Breast epithelium (tissue), 4 donors: ENCODE measurements at regions not wholly inside any gene's neighbourhood (a gene's known extent, or its start where the extent isn't known, plus 50 kb on each side); places are given as distances from the start of the nearest gene placed in this dataset.

Experiments
- DNase-seq, 2 donors: peaks; one replicate each; pipeline ENCODE4 v3.0.0-alpha.2; 2019; ENCODE audit warnings: low spot score in 2 of 2
- H3K27ac ChIP-seq, 2 donors: fragments of 200-600 bp; sonication (generic) in 1 of 2; one replicate each; pipeline ENCODE4 v1.5.1; 2016 to 2019; ENCODE audit warnings: mild to moderate bottlenecking in 1 of 2
- H3K27me3 ChIP-seq, 2 donors: fragments of 200-600 bp; sonication (generic) in 1 of 2; one replicate each; pipeline versions ENCODE4 v1.5.1 to v1.6.0; 2017 to 2019; ENCODE audit warnings: control low read depth in 1 of 2, mild to moderate bottlenecking in 1 of 2
- H3K36me3 ChIP-seq: fragments of 200-600 bp; one replicate; pipeline ENCODE4 v1.5.1; 2019
- H3K4me1 ChIP-seq, 2 donors: fragments of 200-600 bp; sonication (generic); one replicate each; pipeline ENCODE4 v1.5.1; 2016 to 2019; ENCODE audit warnings: control low read depth in 1 of 2
- H3K4me3 ChIP-seq, 3 donors: fragments of 200-600 bp; sonication (generic); 1 replicate in 2 of 3; 2 replicates in 1 of 3; pipeline ENCODE4 v1.5.1; 2016 to 2019; ENCODE audit warnings: mild to moderate bottlenecking in 3 of 3, moderate library complexity in 2 of 3
- H3K9me3 ChIP-seq, 2 donors: fragments of 200-600 bp; sonication (generic) in 1 of 2; one replicate each; pipeline ENCODE4 v1.5.1; 2016 to 2019; ENCODE audit warnings: control low read depth in 1 of 2
- POLR2A ChIP-seq: fragments of 450-650 bp; IDR thresholded peaks from one replicate; pipeline ENCODE4 v1.6.1; 2016; ENCODE audit warnings: antibody characterized with exemption, mild to moderate bottlenecking, moderate library complexity
- POLR2AphosphoS5 ChIP-seq, 3 donors: sonication (generic); formaldehyde crosslinking; IDR thresholded peaks; one replicate each; pipeline ENCODE4 v1.6.1; 2017; ENCODE audit warnings: antibody characterized with exemption in 3 of 3
- intact Hi-C: fragments of 100-400 bp; cut with DNase I; formaldehyde crosslinking; loops from one replicate; pipeline ENCODE4 v1.15.1; 2023; ENCODE audit warnings: low total_unique reads
- TF ChIP-seq, protein P1 (sequence below), 3 donors: fragments of 450-650 bp; IDR thresholded peaks; one replicate each; pipeline ENCODE4 v1.5.1; 2016 to 2017; ENCODE audit warnings: antibody characterized with exemption in 3 of 3, mild to moderate bottlenecking in 3 of 3, moderate library complexity in 3 of 3

DNA sequence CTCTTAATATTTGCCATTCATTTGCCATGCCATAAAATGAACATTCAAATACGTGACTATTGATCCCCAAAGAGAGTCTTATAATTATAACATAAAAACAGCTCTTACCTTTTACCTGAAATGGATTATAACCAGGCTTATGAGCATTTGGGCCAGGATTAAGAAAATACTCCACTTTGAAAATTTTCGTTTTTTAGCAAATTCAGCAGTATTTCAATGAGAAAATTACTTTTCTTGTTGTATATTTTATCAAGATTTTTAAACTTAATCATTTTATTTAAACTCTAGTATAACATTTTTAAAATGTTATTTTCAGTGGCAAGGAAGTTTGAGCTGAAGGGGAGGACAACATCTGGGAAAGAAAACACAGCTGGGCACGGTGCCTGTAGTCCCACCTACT lies 59.0 kb upstream of the RAPGEF2 start:
- Histone ChIP-seq H3K4me1 (no peaks in the 10 kb centered on the region), H3K4me3 (no peak overlapping the region), H3K36me3 (no peaks in the 10 kb centered on the region), H3K9me3 (no peaks in the 10 kb centered on the region), H3K27ac (no peak overlapping the region), H3K27me3 (no peaks in the 10 kb centered on the region)
- intact Hi-C loops: no loop called here
- no peak for DNase-seq
- no peak for TF ChIP-seq POLR2A
- TF ChIP-seq, protein P1, sequence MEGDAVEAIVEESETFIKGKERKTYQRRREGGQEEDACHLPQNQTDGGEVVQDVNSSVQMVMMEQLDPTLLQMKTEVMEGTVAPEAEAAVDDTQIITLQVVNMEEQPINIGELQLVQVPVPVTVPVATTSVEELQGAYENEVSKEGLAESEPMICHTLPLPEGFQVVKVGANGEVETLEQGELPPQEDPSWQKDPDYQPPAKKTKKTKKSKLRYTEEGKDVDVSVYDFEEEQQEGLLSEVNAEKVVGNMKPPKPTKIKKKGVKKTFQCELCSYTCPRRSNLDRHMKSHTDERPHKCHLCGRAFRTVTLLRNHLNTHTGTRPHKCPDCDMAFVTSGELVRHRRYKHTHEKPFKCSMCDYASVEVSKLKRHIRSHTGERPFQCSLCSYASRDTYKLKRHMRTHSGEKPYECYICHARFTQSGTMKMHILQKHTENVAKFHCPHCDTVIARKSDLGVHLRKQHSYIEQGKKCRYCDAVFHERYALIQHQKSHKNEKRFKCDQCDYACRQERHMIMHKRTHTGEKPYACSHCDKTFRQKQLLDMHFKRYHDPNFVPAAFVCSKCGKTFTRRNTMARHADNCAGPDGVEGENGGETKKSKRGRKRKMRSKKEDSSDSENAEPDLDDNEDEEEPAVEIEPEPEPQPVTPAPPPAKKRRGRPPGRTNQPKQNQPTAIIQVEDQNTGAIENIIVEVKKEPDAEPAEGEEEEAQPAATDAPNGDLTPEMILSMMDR (IDR thresholded peaks at IDR 0.05): no peak
- TF ChIP-seq POLR2AphosphoS5 (IDR thresholded peaks at IDR 0.05): no peak

DNA sequence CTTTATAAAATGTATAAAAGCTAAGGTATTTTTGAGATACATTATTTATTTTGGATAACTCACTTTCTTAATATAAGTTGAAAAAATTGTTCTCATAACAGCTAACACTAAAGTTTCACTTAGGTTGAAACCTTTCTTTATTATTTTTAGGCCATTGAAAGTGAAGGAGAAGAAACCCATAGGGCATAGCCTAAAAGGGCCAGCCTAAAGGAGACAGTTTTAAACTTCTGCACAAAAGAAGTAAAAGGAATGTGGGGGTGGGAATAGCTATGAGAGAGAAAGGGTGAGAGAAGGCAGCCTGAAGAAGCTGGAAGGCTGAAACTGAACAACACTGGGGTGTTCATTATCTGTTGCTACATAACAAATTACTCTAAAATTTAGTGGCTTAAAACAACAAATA lies 57.6 kb upstream of the RAPGEF2 start:
- H3K27ac ChIP-seq: no peak overlapping the region
- H3K9me3 ChIP-seq: no peaks in the 10 kb centered on the region
- H3K4me3 ChIP-seq: no peak overlapping the region
- H3K27me3 ChIP-seq: no peaks in the 10 kb centered on the region
- DNase-seq: no peak
- no peaks in the 10 kb centered on the region for H3K4me1 ChIP-seq
- TF ChIP-seq POLR2A (no peak), POLR2AphosphoS5 (IDR thresholded peaks at IDR 0.05) (no peak)
- TF ChIP-seq, protein P1 (IDR thresholded peaks at IDR 0.05): no peak
- intact Hi-C loops: no loop called here
- no peaks in the 10 kb centered on the region for H3K36me3 ChIP-seq

DNA sequence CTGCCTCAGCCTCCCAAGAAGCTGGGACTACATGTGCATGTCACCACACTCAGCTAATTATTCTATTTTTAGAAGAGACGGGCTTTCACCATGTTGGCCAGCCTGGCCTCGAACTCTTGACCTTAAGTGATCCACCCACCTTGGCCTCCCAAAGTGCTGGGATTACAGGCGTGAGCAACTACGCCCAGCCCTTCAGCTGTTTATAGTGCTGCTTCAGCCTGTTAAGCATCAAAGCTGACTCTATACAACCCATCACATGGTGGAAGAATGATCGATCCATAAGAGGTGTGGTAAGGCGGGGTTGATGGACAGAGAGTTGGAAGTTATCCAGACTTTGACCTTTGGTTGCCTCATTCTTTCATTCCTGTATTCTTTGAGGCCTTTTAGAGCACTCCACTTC lies 56.2 kb upstream of the RAPGEF2 start:
- no peak overlapping the region for H3K27ac ChIP-seq
- intact Hi-C loops: no loop called here
- DNase-seq: no peak
- TF ChIP-seq POLR2AphosphoS5 (IDR thresholded peaks at IDR 0.05) (no peak), POLR2A (no peak)
- TF ChIP-seq, protein P1 (IDR thresholded peaks at IDR 0.05): no peak
- H3K9me3 ChIP-seq: no peaks in the 10 kb centered on the region
- no peaks in the 10 kb centered on the region for H3K36me3 ChIP-seq
- no peaks in the 10 kb centered on the region for H3K4me1 ChIP-seq
- H3K27me3 ChIP-seq: no peaks in the 10 kb centered on the region
- H3K4me3 ChIP-seq: no peak overlapping the region

DNA sequence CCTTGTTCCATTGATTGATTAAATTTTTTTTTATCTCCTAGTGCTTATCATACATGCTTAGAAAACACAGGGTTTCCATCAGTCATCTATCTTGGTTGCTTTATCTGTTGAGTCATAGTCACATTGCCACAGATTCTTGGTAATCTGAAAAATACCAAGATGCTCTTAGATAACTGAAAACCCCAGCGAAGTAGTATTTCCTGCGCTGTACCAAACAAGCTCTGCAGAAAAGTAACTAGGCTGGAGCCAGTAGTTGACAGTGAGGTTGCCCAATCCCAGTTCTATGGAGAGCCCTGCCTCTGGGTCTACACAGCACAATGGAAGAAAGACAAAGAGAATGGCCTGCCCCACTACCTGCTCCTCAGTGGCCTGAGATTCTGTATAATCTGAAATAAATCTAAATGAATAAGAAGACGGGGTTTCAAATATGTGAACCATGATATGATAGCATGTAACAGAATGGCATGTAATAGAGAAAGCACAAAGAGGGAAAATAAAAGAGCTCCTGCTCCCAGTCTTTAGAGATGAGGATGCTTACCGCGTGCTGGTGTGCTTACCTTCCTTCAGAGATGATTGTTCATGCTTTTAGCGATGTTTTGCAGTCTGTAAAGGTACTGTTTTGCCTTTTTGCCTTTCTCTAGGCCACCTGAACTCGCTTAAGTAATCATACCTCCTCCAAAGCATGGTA lies 55.3 kb upstream of the RAPGEF2 start:
- no peak for DNase-seq
- intact Hi-C loops: no loop called here
- H3K27me3 ChIP-seq: no peaks in the 10 kb centered on the region
- H3K27ac ChIP-seq: peak overlapping the region; percentile 46 to 65
- peak overlapping the region in 2 of 3 donors; percentile 35 to 58 for H3K4me3 ChIP-seq
- TF ChIP-seq POLR2AphosphoS5 (IDR thresholded peaks at IDR 0.05): no peak
- no peak for TF ChIP-seq POLR2A
- TF ChIP-seq, protein P1 (IDR thresholded peaks at IDR 0.05): no peak
- H3K36me3 ChIP-seq: no peaks in the 10 kb centered on the region
- H3K4me1 ChIP-seq: no peaks in the 10 kb centered on the region
- no peaks in the 10 kb centered on the region for H3K9me3 ChIP-seq

DNA sequence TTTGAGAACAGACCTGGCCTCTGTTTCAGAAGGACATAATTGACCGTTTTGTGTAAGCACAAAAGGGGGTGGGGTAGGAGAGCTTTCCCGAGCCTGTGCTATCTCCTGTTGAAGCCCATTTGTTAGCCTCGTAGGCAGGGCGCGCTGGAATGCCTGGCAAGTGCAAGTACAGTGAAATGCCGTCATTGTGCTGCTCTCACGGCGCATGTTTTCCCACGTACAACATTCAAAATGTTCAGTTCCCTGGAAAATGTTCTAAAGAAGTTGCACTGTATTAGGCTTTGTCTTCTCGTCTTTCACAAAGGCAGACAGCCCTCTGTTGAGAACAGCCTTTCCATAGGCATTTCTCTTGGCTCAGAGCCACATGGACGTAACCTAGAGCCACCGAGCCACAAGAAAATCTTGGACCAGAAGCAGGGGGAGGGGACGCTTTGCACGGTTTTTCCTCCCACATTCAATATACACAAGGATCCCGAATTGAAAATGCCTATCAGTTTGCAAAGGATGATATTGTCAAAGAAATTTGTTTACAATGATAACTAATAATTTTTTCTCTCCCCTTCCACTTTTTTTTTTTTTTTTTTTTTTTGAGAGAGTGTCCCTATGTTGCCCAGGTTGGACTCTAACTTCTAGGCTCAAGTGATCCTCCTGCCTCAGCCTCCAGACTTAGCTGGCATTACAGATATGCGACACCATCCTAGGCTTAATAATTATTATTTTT lies 54.6 kb upstream of the RAPGEF2 start:
- no peaks in the 10 kb centered on the region for H3K9me3 ChIP-seq
- TF ChIP-seq POLR2A: no peak
- TF ChIP-seq, protein P1 (IDR thresholded peaks at IDR 0.05): no peak
- no peak for TF ChIP-seq POLR2AphosphoS5 (IDR thresholded peaks at IDR 0.05)
- H3K36me3 ChIP-seq: no peaks in the 10 kb centered on the region
- intact Hi-C loops: no loop called here
- peak overlapping the region in 2 of 3 donors; percentile 35 to 58 for H3K4me3 ChIP-seq
- DNase-seq: peak; percentile 57 to 64
- H3K4me1 ChIP-seq: no peaks in the 10 kb centered on the region
- peak overlapping the region; percentile 46 to 65 for H3K27ac ChIP-seq
- no peaks in the 10 kb centered on the region for H3K27me3 ChIP-seq
